Eye (tissue), 1 donor: ENCODE measurements at regions not wholly inside any gene's neighbourhood (a gene's known extent, or its start where the extent isn't known, plus 50 kb on each side); places are given as distances from the start of the nearest gene placed in this dataset.

ENCODE experiments used
- DNase-seq: peaks from one replicate; pipeline ENCODE4 v3.0.0-alpha.2; 2015

- no peak for DNase-seq
Measured at GRCh38 chr7:68417002-68417401, 1181.3 kb upstream of the AUTS2 start.

- DNase-seq: no peak
Measured at GRCh38 chr7:68417659-68418058, 1180.6 kb upstream of the AUTS2 start.

- no peak for DNase-seq
Measured at GRCh38 chr7:68420342-68421192, 1177.7 kb upstream of the AUTS2 start.

- DNase-seq: no peak
Measured at GRCh38 chr7:68421712-68422111, 1176.6 kb upstream of the AUTS2 start.

GRCh38 chr7:68422281-68422680, 1176.0 kb upstream of the AUTS2 start:
- no peak for DNase-seq

GRCh38 chr7:68423356-68423755, 1174.9 kb upstream of the AUTS2 start:
- no peak for DNase-seq

GRCh38 chr7:68424658-68425297, 1173.5 kb upstream of the AUTS2 start:
- no peak for DNase-seq

- DNase-seq: no peak
Measured at GRCh38 chr7:68425377-68425776, 1172.9 kb upstream of the AUTS2 start.

- peak; percentile 76 for DNase-seq
Measured at GRCh38 chr7:68429411-68430117, 1168.7 kb upstream of the AUTS2 start.

GRCh38 chr7:68432585-68432984, 1165.7 kb upstream of the AUTS2 start:
- DNase-seq: no peak

GRCh38 chr7:68433462-68434070, 1164.7 kb upstream of the AUTS2 start:
- DNase-seq: no peak

- peak; percentile 52 for DNase-seq
Measured at GRCh38 chr7:68434857-68435256, 1163.4 kb upstream of the AUTS2 start.

- DNase-seq: no peak
Measured at GRCh38 chr7:68438016-68438415, 1160.3 kb upstream of the AUTS2 start.

GRCh38 chr7:68438811-68439210, 1159.5 kb upstream of the AUTS2 start:
- DNase-seq: no peak

- DNase-seq: peak; percentile 35
Measured at GRCh38 chr7:68439897-68440296, 1158.4 kb upstream of the AUTS2 start.

- DNase-seq: peak; percentile 63
Measured at GRCh38 chr7:68440866-68441265, 1157.4 kb upstream of the AUTS2 start.

- DNase-seq: no peak
Measured at GRCh38 chr7:68441645-68442044, 1156.6 kb upstream of the AUTS2 start.

- DNase-seq: no peak
Measured at GRCh38 chr7:68442931-68443631, 1155.2 kb upstream of the AUTS2 start.

GRCh38 chr7:68444042-68444441, 1154.2 kb upstream of the AUTS2 start:
- DNase-seq: no peak

GRCh38 chr7:68444956-68445355, 1153.3 kb upstream of the AUTS2 start:
- no peak for DNase-seq

GRCh38 chr7:68446183-68446582, 1152.1 kb upstream of the AUTS2 start:
- DNase-seq: no peak

GRCh38 chr7:68449099-68449498, 1149.2 kb upstream of the AUTS2 start:
- no peak for DNase-seq

GRCh38 chr7:68449816-68450215, 1148.5 kb upstream of the AUTS2 start:
- no peak for DNase-seq
